Activated naive CD4-positive, alpha-beta T cell treated with anti-CD3 and anti-CD28 coated beads, Interleukin-2, amount 50 U/mL, for 16 hours (primary cell): ENCODE measurements at regions not wholly inside any gene's neighbourhood (a gene's known extent, or its start where the extent isn't known, plus 50 kb on each side); places are given as distances from the start of the nearest gene placed in this dataset.
"Not testable (repeated sequence)": the region's sequence is repeated elsewhere in the genome, so short reads cannot be mapped to it uniquely, and the experiment has no call there.

Experiments used
- DNase-seq: peaks from one replicate; pipeline ENCODE4 v3.0.0-alpha.2; 2020

DNA sequence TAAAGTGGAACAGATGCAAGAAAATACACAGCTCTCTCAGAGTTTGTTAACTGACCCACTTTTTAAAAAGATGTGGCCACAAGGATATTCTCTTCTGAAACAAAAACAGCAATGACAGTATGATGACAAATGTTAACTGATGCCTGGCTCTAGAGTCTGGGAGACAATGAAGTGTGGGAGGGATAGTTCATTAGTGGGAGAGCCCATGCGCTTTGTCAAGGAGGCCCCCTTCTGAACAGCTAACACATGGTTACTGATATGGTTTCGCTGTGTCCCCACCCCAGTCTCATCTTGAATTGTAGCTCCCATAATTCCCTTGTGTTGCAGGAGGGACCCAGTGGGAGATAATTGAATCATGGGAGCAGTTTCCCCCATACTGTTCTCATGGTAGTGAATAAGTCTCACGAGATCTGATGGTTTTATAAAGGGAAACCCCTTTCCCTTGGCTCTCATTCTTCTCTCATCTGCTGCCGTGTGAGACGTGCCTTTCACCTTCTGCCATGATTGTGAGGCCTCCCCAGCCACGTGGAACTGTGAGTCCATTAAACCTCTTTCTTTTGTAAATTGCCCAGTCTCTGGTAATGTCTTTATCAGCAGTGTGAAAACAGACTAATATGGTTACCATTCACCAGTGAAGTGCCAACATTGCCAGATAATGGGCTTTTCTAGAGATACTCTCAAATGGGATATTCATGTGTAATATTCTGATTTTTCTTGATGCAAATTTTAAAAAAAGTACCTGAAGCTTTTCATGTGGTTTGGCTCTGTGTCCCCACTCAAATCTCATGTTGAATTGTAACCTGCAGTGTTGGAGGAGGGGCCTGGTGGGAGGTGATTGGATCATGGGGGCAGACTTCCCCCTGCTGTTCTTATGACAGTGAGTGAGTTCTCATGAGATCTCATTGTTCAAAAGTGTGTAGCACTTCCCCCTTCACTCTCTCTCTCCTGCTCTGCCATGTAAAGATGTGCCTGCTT lies 435.8 kb downstream of the SHISA9 start:
- DNase-seq, result not testable (repeated sequence)

DNA sequence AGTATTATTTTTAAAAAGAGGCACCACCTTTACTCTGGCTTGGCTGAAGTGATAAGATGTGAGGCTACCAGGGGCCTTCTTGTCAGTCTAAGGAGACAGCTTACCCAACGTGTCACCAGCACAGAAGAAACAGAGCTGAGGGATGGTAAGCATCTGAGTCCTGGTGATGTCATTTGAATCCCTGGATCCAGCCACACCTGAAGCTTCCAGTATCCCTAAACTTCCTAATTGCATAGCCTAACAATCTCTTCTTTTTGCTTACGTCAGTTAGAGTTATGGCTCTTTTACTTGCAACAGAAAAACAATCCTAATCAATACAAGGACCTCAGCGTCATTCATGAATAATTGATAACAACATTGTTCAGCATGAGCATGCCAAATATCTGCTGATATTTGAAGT lies 436.6 kb downstream of the SHISA9 start:
- DNase-seq, result no peak

DNA sequence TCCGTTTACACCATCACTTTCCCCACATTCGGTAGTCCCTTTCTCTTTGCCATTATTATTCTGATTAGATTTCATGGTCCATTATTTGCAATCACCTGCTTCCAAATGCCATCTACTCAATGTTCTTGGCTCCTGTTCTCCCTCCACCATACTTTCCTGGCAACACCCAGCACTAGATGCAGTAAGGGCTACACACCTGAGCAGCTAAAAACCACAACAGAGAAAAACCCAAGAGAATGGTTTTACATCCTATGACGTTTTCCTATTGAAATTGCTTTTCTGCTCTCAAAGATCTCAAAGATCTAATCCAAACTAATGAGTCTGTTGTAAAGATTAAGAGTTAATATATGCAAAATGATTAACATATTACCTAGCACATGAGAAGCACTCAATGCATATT lies 441.3 kb downstream of the SHISA9 start:
- DNase-seq, result no peak

DNA sequence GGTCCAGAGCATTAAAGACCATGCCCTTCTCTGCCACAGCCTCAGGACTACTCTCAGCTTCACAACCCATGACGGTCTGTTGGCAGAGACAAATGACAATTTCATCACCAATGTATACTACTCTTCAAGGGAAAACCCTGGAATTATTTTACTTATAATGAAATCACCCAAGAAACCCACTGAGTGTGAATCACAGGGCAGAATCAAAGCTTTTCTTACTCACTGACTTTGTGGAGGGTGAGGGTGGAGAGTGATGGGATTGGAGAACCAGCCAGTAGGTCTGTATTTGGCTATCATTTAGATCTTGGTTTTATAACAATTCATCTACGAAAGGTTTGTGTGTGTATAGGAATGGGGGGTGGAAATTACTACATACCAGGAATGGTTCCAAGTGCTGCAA lies 442.6 kb downstream of the SHISA9 start:
- DNase-seq, result no peak

DNA sequence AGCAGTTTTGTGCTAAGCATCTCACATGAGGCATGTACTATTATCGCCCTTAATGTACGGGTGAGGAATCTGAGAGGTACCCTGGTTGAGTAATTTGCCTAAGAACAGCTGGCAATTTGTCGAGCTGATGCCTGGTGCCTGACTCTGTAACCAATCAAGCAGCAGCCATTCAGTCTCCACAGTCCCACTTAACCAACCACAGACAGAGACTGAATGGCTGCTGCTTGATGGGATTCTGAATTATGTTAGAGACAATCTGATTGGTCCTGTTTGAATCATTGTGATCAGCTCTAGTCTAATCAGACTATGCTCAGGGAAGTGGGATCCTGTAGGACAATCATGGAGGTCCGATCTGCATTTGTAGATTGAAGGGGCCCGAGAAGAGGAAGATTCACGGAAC lies 447.0 kb downstream of the SHISA9 start:
- DNase-seq, result no peak

DNA sequence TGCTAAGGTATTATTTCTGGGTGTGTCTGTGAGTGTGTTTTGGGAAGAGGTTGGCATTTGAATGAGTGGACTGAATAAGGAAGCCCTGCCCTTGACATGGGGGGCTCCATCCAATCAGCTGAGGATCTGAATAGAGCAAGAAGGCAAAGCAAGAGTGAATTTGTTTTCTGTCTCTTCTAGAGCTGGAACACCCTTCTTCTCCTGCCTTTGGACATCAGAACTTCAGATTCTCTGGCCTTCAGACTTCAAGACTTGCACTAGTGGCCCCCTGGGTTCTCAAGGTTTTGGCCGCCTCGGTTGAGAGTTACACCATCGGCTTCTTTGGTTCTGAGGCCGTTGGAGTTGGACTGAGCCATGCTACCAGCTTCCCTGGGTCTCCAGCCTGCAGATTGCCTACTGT lies 448.6 kb downstream of the SHISA9 start:
- no peak for DNase-seq

DNA sequence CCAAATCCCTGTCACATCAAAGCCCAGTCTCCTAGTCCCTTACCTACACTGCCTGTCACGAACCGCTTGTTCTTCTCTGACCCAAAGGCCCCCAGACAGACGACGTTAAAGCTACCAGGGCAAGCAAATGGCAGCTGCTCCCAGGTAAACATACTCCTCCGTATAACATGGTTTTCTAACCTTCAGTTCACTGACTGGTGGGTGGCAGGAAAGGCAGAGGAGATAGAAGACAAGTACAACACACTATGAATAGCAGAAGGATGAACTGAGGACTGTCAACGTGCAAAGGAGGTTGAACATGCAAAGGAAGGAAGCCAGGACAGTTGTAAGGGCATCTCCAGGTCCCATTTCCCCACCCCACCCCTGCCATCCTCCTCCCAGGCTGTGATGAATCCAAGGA lies 449.8 kb downstream of the SHISA9 start:
- DNase-seq, result no peak

DNA sequence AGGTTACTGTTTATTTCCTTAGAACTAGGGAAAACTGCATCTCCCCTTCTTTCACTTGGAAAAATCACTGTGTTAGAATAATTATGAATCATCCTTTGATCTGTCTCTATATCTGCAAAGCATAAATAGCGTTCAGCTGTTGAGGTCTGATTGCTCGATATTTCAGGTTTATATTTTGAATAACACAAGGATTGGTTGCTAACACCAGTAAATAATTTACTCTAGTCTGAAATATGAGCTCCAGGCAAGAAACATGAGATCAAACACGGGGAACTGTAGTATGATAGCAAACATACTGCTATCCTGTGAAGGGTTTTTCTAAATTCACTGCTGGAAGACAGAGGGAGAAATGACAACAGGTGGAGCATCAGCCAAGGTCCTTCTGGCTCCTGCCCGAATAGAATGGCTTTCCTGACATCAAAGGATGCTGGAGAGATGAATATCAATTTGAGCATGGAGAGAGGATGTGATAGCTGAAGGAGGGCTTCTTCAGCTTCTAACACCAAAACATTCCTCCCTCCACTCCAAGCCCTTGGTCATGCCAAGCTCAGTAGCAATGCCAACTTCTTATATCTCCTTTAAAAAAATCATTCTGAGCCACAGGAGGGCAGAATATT lies 450.3 kb downstream of the SHISA9 start:
- no peak for DNase-seq

DNA sequence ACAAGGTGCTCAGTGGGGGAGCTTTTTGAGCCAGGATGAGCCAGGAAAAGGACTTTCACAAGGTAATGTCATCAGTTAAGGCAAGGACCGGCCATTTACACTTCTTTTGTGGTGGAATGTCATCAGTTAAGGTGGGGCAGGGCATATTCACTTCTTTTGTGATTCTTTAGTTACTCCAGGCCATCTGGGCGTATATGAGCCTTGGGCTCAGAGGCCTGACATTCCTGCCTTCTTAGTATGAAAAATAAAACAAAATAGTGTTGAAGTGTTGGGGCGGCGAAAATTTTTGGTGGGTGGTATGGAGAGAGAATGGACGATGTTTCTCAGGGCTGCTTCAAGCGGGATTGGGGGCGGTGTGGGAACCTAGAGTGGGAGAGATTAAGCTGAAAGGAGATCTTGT lies 451.4 kb downstream of the SHISA9 start:
- DNase-seq, result not testable (repeated sequence)

DNA sequence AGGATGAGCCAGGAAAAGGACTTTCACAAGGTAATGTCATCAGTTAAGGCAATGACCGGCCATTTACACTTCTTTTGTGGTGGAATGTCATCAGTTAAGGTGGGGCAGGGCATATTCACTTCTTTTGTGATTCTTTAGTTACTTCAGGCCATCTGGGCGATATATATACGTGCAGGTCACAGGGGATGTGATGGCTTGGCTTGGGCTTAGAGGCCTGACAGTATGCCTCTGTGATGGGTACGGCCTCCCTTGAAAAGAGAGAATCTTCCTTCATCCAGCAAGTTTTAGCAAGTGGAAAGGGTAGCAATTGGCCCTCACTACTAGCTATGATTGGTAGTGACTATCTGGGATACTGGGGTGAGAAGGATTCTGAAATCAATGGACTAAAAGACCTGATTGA lies 456.4 kb downstream of the SHISA9 start:
- DNase-seq, result not testable (repeated sequence)

DNA sequence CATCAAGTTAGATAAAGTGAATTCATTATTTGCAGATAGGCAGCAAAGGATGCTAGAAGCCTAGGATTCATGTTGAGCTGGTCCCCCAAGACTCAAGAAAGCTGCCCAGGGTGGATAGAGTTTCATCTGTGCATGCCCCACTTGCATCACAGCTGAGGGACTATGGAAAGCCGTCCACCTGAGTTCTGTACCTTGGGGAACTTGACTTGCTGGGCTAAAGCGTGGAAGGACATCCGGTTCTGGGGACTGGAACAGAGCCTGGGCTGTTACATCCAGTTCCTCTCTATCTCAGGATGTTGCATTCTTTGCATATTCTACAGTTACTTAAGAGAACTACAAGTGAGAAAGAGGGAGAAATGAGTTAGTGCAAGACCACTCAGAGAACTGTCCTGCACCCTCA lies 458.4 kb downstream of the SHISA9 start:
- no peak for DNase-seq

DNA sequence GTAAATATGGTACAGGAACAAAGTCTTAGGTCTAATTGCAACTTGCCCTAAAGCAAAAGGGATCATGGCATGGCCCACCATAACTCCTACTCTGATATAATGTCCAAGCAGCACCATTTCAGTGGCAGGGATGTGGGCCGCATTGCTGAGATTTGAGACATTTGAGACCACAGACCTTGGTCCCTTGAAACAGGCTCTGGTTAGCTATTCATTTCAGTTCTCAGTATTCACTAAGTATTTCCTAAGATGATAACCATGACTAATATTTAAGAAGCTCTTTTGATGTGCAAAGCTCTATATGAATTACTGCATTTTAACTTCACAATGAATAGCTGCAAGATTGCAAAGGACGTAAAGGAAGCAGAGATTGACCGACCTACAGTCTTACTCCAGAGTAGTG lies 471.0 kb downstream of the SHISA9 start:
- no peak for DNase-seq

DNA sequence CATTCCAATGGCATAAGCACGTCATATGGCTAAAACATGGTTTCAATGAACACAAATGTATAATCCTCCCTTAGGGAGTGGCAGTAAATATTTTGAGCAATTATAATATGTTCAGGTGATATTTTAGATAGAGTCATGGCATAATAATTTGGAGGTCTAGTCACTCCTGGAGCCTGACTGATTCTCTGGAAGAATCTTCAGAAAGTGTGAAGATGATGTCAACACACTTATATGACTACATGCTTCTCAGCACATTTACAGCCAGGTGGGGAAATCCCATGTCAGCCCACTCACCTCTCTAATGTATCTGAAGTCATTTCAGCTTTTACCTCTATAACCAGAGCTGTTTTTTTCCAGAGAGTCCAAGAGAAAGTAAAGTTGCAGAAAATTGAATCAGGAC lies 474.8 kb downstream of the SHISA9 start:
- DNase-seq, result no peak

DNA sequence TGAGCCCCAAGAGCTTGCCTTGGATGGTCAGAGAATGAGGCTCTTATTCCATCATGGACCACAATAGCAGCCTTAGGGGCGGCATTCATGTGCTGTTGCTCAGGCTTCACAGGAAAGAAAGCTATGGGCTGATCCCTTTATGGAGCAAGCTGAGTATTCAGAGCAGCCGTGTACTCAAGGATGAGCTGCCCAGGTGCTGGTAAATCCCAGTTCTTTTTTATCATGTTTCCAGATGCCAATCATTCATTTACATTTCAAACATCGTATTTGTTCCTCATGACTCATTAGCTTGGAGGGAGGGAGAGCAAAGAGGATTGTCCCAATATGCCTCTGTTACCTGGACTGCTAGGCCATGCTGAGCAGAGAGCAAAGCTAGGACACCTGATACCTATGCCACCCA lies 475.7 kb downstream of the SHISA9 start:
- DNase-seq, result no peak

DNA sequence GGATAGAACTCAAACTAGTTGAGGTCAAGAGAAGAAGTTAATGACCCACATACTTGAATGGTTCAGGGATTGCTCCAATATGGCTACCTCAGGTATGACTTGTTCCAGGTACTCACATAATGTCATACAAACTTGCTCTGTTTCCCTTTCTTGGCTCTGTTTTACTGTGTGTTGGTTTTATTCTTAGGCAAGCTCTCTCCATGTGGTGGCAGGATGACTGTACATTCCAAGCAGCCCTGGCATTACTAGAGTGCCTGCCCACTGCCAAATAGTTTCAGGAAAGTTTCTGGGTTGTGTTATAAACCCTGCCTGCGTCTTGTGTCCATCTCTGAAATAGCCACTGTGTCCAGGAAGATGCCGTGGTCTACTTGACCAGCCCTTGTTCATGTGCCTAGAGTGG lies 476.8 kb downstream of the SHISA9 start:
- no peak for DNase-seq

DNA sequence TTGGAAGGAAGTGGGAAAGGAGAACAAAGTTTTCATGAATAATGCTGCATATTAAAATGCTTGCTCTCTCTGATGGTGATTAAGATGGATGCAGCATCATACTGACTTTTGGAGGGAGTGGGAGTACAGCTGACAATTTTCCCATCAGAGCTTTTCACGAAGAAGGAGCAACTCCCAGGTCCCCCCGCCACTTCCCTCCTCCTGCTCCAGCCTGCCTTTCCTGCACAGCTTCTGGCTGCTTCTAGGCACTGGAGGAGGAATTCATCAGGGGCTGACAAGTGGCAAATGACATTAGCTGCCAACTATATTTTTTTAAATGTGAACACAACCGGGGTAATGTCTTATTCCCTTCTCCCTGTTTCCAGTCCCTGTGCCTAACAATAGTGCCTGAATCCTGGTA lies 477.9 kb downstream of the SHISA9 start:
- no peak for DNase-seq

DNA sequence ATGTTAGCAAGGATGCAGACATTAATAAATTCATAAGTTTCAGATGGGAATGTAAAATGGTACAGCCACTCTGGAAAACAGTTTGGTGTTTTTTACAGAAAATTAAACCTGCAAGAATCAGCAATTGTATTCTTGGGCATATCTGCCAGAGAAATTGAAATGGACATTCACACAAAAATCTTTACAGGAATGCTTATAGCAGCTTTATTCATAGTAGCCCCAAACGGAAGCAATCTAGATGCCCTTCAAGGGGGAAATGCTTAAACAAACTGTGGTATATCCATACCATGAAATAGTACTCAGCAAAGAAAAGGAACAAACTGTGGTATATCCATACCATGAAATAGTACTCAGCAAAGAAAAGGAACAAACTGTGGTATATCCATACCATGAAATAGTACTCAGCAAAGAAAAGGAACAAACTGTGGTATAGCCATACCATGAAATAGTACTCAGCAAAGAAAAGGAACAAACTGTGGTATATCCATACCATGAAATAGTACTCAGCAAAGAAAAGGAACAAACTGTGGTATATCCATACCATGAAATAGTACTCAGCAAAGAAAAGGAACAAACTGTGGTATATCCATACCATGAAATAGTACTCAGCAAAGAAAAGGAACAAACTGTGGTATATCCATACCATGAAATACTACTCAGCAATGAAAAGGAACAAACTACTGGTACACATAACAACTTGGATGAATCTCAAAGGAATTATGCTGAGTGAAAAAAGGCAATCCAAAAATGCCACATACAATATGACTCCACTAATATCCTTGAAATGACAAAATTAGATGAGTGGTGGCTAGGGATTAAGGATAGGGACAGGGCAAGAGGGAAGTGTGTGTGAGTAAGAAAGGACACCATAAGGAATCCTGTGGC lies 484.0 kb downstream of the SHISA9 start:
- not testable (repeated sequence) for DNase-seq

DNA sequence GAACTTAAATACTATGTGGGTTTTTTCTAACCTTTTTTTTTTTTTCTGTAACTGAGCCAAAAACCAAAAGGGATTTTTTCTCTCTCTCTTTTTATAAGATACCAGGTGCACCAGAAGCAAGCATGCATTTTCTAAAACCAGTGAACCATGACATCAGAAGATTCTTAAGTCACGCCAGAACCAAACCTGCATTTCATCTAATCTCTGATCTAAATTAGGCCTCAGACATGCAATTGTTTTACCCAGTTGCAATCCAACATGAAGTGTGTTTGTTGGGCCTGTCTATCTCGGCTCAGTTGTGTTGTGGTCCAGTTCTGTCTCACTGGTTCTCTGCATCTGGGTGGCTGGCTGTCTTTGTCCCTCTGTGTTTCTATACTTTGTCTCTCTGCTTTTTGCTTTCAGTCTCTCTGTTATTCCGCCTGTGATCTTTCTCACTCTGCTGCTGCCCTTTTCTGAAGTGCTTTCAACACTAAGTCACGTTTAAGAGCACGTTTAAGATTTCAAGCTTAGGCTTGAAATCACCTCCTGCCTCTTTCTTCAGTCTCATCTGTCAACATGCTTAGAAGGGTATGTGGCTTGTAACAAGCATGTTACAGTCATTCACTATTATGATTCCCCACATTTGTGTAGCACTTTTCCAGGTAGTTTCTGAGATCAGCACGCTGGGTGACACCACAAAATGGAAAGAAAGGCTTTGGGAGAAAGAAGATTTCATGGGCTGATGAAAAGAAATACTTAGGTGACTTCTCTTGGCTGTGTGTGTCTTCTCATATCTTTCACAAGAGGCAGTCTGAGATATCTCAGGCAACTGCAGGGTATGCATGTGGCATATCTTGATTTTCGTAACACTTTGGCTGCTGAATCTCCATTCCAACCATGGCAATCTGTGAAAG lies 488.9 kb downstream of the SHISA9 start:
- no peak for DNase-seq

DNA sequence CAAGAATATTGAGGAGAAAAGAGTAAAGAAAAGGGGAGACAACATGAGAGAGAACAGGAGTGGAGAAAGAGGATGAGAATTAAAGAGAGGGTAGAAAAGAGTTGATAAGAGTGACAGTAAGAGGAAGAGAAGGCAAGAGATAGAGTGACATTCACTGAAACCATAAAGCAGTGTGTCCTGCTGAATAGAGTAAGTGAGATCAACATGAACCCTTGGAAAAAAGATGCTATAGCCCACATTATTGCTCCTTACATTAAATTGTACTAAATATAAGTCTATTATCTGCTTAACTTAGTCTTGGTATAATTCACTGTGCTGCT lies 489.5 kb downstream of the SHISA9 start:
- DNase-seq, result no peak

DNA sequence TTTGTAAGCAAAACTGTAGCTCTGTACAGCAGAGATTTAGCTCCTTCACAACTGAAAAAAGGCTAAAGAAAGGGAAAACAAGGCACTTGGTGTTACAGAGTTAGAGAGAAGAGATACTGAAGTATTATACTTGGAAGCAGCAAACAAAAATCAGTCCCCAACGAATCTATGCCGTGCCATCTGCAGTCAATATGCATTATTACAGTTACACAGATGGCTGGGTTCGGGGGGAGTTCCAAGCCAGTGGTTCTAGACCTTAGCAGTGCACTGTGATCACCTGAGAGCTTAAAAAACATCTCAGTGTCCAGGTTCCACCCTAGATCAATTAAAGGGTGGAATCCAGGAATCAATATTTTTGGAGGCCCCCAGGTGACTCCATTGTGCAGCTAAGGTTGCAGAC lies 489.9 kb downstream of the SHISA9 start:
- DNase-seq, result no peak

DNA sequence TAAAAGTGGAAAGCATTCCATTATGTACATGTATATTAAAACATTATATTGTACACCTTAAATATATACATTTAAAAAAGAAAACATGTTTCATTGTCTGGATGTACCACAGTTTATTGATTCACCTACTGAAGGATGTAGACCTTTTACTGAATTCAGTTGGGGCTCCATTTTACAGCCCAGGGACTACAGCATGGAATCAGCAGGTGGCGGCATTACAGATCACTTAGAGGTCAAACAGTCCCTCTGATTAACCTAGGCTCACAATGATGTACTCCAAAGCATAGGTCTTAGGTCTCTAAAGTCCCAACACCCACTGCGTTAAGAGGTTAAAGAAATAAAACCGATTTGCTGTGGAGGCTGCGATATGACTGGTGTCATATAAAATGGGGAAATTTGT lies 490.9 kb downstream of the SHISA9 start:
- DNase-seq, result no peak

DNA sequence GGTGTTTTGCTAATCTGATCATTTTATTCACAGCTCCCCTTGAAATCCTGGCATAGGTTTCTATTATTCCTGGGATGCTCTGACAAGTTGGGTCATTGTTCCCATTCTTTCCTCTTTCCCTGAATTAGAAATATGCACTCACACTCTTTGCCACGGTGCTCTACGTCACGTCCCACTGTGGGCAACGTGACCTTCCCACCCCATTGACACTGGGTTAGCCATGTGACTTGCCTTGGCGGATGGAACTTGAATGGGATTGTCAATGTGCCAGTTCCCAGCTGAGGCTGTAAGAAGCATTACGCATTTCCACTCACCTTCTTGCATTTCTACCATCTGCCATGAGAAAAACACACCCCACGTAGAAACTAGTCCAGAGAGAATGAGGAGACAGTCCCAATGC lies 492.4 kb downstream of the SHISA9 start:
- DNase-seq, result no peak

DNA sequence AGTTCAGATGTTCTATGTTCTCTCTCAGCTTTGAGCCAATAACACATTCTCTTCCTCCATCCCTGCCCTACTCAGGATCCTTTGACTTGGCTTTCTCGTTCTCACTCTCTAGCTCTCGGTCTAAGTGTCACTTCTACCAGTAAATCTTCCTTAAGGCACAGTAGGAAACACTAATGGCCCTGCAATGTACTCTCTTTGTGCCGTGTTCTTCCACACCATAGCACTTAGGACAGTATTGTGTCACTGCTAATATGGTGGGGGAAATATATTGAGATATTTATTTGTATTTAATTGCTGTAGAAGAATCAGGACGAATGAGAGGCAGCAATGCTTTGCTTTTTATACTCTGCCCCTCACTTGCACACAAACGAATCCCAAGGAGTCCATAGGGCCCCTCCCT lies 493.1 kb downstream of the SHISA9 start:
- no peak for DNase-seq
